GM18519 (cell line): ENCODE measurements at regions not wholly inside any gene's neighbourhood (a gene's known extent, or its start where the extent isn't known, plus 50 kb on each side); places are given as distances from the start of the nearest gene placed in this dataset.
"Not testable (repeated sequence)": the region's sequence is repeated elsewhere in the genome, so short reads cannot be mapped to it uniquely, and the experiment has no call there.

Experiments
- ATAC-seq: cut with Tn5 transposase; IDR thresholded peaks from one replicate; pipeline ENCODE4 v1.9.1; 2021; ENCODE audit warnings: mild to moderate bottlenecking, moderate library complexity; ENCODE audit not compliant: unreplicated experiment, low FRiP score

- no peak for ATAC-seq
Measured at GRCh38 chr20:48492015-48492714, 335.6 kb downstream of the PREX1 start.

GRCh38 chr20:48490961-48491831 lies 336.6 kb downstream of the PREX1 start:
- no peak for ATAC-seq

- ATAC-seq, result not testable (repeated sequence)
Measured at GRCh38 chr20:48490341-48490740, 337.5 kb downstream of the PREX1 start.

GRCh38 chr20:48489656-48490055 lies 338.1 kb downstream of the PREX1 start:
- no peak for ATAC-seq

GRCh38 chr20:48489046-48489463 lies 338.7 kb downstream of the PREX1 start:
- ATAC-seq, result no peak

- not testable (repeated sequence) for ATAC-seq
Measured at GRCh38 chr20:48488334-48489034, 339.3 kb downstream of the PREX1 start.

- ATAC-seq, result no peak
Measured at GRCh38 chr20:48486065-48486464, 341.7 kb downstream of the PREX1 start.

- not testable (repeated sequence) for ATAC-seq
Measured at GRCh38 chr20:48485153-48485552, 342.6 kb downstream of the PREX1 start.

- ATAC-seq, result no peak
Measured at GRCh38 chr20:48483334-48484066, 344.3 kb downstream of the PREX1 start.

- no peak for ATAC-seq
Measured at GRCh38 chr20:48482790-48483189, 345.0 kb downstream of the PREX1 start.

GRCh38 chr20:48480216-48480772 lies 347.5 kb downstream of the PREX1 start:
- no peak for ATAC-seq

GRCh38 chr20:48478806-48479585 lies 348.8 kb downstream of the PREX1 start:
- ATAC-seq, result no peak

GRCh38 chr20:48478370-48478769 lies 349.4 kb downstream of the PREX1 start:
- no peak for ATAC-seq

GRCh38 chr20:48476854-48477253 lies 350.9 kb downstream of the PREX1 start:
- ATAC-seq, result no peak

- ATAC-seq, result no peak
Measured at GRCh38 chr20:48474022-48474421, 353.8 kb downstream of the PREX1 start.

- ATAC-seq, result no peak
Measured at GRCh38 chr20:48471759-48472408, 355.9 kb downstream of the PREX1 start.

- ATAC-seq, result no peak
Measured at GRCh38 chr20:48471176-48471575, 356.6 kb downstream of the PREX1 start.

- no peak for ATAC-seq
Measured at GRCh38 chr20:48470141-48470540, 357.7 kb downstream of the PREX1 start.

- ATAC-seq, result no peak
Measured at GRCh38 chr20:48469026-48469425, 358.8 kb downstream of the PREX1 start.
